HG02870 (cell line): ENCODE measurements at regions not wholly inside any gene's neighbourhood (a gene's known extent, or its start where the extent isn't known, plus 50 kb on each side); places are given as distances from the start of the nearest gene placed in this dataset.
"Not testable (repeated sequence)": the region's sequence is repeated elsewhere in the genome, so short reads cannot be mapped to it uniquely, and the experiment has no call there.

Experiments
- ATAC-seq: cut with Tn5 transposase; IDR thresholded peaks from one replicate; pipeline ENCODE4 v1.9.1; 2021; ENCODE audit warnings: mild to moderate bottlenecking, moderate library complexity; ENCODE audit not compliant: unreplicated experiment

GRCh38 chrX:112577146-112577545, 102.6 kb downstream of the LHFPL1 start:
- ATAC-seq = no peak

GRCh38 chrX:112571388-112571787, 108.3 kb downstream of the LHFPL1 start:
- no peak for ATAC-seq

- no peak for ATAC-seq
Observed at GRCh38 chrX:112555831-112556230, 123.9 kb downstream of the LHFPL1 start.

- ATAC-seq = no peak
Observed at GRCh38 chrX:112545051-112545450, 134.7 kb downstream of the LHFPL1 start.

- ATAC-seq = no peak
Observed at GRCh38 chrX:112536544-112536943, 143.2 kb downstream of the LHFPL1 start.

- no peak for ATAC-seq
Observed at GRCh38 chrX:112527903-112528302, 151.8 kb downstream of the LHFPL1 start.

GRCh38 chrX:112521676-112522075, 158.1 kb downstream of the LHFPL1 start:
- ATAC-seq = no peak

- no peak for ATAC-seq
Observed at GRCh38 chrX:112520124-112520523, 159.6 kb downstream of the LHFPL1 start.

- ATAC-seq = no peak
Observed at GRCh38 chrX:112513154-112513553, 166.6 kb downstream of the LHFPL1 start.

- no peak for ATAC-seq
Observed at GRCh38 chrX:112512509-112512908, 167.2 kb downstream of the LHFPL1 start.

- ATAC-seq = no peak
Observed at GRCh38 chrX:112510629-112511028, 169.1 kb downstream of the LHFPL1 start.

GRCh38 chrX:112477653-112478052, 202.1 kb downstream of the LHFPL1 start:
- ATAC-seq = no peak

GRCh38 chrX:112473654-112474053, 206.1 kb downstream of the LHFPL1 start:
- no peak for ATAC-seq

- ATAC-seq = no peak
Observed at GRCh38 chrX:112470551-112470950, 209.2 kb downstream of the LHFPL1 start.

GRCh38 chrX:112461949-112462450, 217.7 kb downstream of the LHFPL1 start:
- not testable (repeated sequence) for ATAC-seq

GRCh38 chrX:112457788-112458187, 221.9 kb downstream of the LHFPL1 start:
- no peak for ATAC-seq

GRCh38 chrX:112450810-112451209, 228.9 kb downstream of the LHFPL1 start:
- ATAC-seq = no peak

- ATAC-seq = no peak
Observed at GRCh38 chrX:112440277-112440676, 239.5 kb downstream of the LHFPL1 start.

- no peak for ATAC-seq
Observed at GRCh38 chrX:112424166-112424565, 255.6 kb downstream of the LHFPL1 start.

- ATAC-seq = no peak
Observed at GRCh38 chrX:112391313-112391712, 288.4 kb downstream of the LHFPL1 start.

- ATAC-seq = not testable (repeated sequence)
Observed at GRCh38 chrX:112381649-112382298, 298.0 kb downstream of the LHFPL1 start.

- no peak for ATAC-seq
Observed at GRCh38 chrX:112380541-112381278, 298.1 kb upstream of the TRPC5 start.
